ENCODE measurements at regions not wholly inside any gene's neighbourhood (a gene's known extent, or its start where the extent isn't known, plus 50 kb on each side); places are given as distances from the start of the nearest gene placed in this dataset.

DNA sequence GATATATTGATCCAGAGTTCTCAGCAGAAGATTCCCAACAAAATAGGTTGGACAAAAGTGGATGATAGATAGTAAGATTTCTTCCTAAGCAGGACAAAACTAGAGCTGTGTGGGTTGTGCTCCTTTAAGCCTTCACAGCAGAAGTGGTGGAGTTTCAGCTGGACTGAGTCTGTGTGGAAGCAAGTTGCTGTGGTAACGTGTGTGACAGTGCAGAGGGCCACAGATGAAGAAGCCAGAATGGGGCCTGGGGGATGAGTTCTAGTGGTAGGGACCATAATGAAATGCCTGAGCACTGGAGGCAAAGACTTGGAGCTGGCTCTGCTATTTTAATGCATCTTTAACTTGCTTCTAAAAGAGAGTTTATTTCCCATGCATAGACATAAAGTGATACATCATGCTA, 238.7 kb upstream of the POGK start:
- Histone ChIP-seq H3K27ac (ENCODE audit: extremely low read depth, low read depth, low read length) (no peak overlapping the region), H3K4me1 (ENCODE audit: control insufficient read depth, insufficient read depth, low read length) (no peaks in the 10 kb centered on the region), H3K36me3 (ENCODE audit: control insufficient read depth in 2 of 2, insufficient read depth in 1 of 2, low read length in 2 of 2) (no peaks in the 10 kb centered on the region), H3K9me3 (ENCODE audit: control insufficient read depth, insufficient read depth, low read depth, low read length) (no peaks in the 10 kb centered on the region), H3K4me3 (ENCODE audit: low read depth, low read length) (no peak overlapping the region)
- TF ChIP-seq, protein P1, sequence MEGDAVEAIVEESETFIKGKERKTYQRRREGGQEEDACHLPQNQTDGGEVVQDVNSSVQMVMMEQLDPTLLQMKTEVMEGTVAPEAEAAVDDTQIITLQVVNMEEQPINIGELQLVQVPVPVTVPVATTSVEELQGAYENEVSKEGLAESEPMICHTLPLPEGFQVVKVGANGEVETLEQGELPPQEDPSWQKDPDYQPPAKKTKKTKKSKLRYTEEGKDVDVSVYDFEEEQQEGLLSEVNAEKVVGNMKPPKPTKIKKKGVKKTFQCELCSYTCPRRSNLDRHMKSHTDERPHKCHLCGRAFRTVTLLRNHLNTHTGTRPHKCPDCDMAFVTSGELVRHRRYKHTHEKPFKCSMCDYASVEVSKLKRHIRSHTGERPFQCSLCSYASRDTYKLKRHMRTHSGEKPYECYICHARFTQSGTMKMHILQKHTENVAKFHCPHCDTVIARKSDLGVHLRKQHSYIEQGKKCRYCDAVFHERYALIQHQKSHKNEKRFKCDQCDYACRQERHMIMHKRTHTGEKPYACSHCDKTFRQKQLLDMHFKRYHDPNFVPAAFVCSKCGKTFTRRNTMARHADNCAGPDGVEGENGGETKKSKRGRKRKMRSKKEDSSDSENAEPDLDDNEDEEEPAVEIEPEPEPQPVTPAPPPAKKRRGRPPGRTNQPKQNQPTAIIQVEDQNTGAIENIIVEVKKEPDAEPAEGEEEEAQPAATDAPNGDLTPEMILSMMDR (tag by site-specific recombination; IDR thresholded peaks at IDR 0.05), result no peak
- TF ChIP-seq ZBTB1 (tag by site-specific recombination; IDR thresholded peaks at IDR 0.05) (no peak), ZNF623 (tag by site-specific recombination; IDR thresholded peaks at IDR 0.05) (no peak), ZNF19 (tag by site-specific recombination; IDR thresholded peaks at IDR 0.05; ENCODE audit: low read depth) (no peak), ZNF837 (tag by site-specific recombination; IDR thresholded peaks at IDR 0.05) (no peak), ZNF132 (tag by site-specific recombination; IDR thresholded peaks at IDR 0.05; ENCODE audit: borderline replicate concordance) (no peak), SALL2 (tag by site-specific recombination; IDR thresholded peaks at IDR 0.05; ENCODE audit: borderline replicate concordance) (no peak)
- TF ChIP-seq, protein P2, sequence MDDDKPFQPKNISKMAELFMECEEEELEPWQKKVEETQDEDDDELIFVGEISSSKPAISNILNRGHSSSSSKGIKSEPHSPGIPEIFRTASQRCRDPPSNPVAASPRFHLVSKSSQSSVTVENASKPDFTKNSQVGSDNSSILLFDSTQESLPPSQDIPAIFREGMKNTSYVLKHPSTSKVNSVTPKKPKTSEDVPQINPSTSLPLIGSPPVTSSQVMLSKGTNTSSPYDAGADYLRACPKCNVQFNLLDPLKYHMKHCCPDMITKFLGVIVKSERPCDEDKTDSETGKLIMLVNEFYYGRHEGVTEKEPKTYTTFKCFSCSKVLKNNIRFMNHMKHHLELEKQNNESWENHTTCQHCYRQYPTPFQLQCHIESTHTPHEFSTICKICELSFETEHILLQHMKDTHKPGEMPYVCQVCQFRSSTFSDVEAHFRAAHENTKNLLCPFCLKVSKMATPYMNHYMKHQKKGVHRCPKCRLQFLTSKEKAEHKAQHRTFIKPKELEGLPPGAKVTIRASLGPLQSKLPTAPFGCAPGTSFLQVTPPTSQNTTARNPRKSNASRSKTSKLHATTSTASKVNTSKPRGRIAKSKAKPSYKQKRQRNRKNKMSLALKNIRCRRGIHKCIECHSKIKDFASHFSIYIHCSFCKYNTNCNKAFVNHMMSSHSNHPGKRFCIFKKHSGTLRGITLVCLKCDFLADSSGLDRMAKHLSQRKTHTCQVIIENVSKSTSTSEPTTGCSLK (tag by site-specific recombination; IDR thresholded peaks at IDR 0.05), result no peak
- TF ChIP-seq, protein P3, sequence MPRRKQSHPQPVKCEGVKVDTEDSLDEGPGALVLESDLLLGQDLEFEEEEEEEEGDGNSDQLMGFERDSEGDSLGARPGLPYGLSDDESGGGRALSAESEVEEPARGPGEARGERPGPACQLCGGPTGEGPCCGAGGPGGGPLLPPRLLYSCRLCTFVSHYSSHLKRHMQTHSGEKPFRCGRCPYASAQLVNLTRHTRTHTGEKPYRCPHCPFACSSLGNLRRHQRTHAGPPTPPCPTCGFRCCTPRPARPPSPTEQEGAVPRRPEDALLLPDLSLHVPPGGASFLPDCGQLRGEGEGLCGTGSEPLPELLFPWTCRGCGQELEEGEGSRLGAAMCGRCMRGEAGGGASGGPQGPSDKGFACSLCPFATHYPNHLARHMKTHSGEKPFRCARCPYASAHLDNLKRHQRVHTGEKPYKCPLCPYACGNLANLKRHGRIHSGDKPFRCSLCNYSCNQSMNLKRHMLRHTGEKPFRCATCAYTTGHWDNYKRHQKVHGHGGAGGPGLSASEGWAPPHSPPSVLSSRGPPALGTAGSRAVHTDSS (tag by site-specific recombination; IDR thresholded peaks at IDR 0.05), result no peak
- TF ChIP-seq, protein P4, sequence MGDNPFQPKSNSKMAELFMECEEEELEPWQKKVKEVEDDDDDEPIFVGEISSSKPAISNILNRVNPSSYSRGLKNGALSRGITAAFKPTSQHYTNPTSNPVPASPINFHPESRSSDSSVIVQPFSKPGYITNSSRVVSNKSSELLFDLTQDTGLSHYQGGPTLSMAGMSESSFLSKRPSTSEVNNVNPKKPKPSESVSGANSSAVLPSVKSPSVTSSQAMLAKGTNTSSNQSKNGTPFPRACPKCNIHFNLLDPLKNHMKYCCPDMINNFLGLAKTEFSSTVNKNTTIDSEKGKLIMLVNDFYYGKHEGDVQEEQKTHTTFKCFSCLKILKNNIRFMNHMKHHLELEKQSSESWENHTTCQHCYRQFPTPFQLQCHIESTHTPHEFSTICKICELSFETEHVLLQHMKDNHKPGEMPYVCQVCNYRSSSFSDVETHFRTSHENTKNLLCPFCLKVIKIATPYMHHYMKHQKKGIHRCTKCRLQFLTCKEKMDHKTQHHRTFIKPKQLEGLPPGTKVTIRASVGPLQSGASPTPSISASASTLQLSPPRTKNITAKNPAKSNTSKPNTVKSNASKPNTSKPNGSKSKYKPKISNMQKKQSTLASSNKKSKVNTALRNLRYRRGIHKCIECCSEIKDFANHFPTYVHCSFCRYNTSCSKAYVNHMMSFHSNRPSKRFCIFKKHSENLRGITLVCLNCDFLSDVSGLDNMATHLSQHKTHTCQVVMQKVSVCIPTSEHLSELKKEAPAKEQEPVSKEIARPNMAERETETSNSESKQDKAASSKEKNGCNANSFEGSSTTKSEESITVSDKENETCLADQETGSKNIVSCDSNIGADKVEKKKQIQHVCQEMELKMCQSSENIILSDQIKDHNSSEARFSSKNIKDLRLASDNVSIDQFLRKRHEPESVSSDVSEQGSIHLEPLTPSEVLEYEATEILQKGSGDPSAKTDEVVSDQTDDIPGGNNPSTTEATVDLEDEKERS (tag by site-specific recombination; IDR thresholded peaks at IDR 0.05), result no peak
- TF ChIP-seq, protein P5, sequence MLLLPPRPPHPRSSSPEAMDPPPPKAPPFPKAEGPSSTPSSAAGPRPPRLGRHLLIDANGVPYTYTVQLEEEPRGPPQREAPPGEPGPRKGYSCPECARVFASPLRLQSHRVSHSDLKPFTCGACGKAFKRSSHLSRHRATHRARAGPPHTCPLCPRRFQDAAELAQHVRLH (tag by site-specific recombination; IDR thresholded peaks at IDR 0.05), result no peak
- POLR2A ChIA-PET, result interaction anchor here (0.6 kb wide), 1 partner anchor 619 kb away, joined by 3 read pairs; no protein-coding TSS in a partner anchor
- CTCF ChIA-PET, result no interaction called here

DNA sequence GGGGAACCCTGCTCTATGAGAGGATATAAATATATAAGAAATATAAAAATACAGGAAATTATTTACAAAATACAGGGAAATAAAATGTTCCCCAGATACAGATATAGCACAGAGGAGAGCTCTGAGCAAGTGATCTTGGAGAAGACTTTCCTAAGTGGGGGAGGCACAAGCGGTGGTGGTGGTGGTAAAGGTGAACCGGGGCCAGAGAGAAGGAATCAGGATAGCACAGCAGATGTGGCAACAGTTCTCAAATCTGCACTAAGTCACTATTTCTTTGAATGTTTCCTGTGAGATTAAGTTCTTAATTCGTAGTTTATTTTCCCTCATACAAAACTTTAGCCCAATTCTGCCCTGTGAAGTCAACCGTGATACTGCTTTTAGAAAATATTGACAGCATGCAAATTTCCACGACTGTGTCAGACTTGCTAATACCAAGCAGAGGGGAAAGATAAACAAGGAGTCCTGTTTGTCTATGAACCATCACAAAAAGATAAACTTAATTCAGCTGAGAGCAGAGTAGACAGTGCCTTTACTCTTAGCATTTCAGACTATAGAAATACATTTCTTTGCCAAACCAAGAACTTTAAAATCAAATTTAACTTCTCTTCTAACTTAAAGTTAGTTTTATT, 237.5 kb upstream of the POGK start:
- POLR2A ChIA-PET, result no interaction called here
- CTCF ChIA-PET, result no interaction called here
- H3K9me3 ChIP-seq (ENCODE audit: control insufficient read depth, insufficient read depth, low read depth, low read length), result no peaks in the 10 kb centered on the region
- no peaks in the 10 kb centered on the region for H3K4me1 ChIP-seq (ENCODE audit: control insufficient read depth, insufficient read depth, low read length)
- no peaks in the 10 kb centered on the region for H3K36me3 ChIP-seq (ENCODE audit: control insufficient read depth in 2 of 2, insufficient read depth in 1 of 2, low read length in 2 of 2)
- no peak overlapping the region for H3K27ac ChIP-seq (ENCODE audit: extremely low read depth, low read depth, low read length)
- H3K4me3 ChIP-seq (ENCODE audit: low read depth, low read length), result no peak overlapping the region
- no peak for TF ChIP-seq ZNF707 (tag by site-specific recombination; IDR thresholded peaks at IDR 0.05)
- TF ChIP-seq BCL11A (tag by site-specific recombination; IDR thresholded peaks at IDR 0.05; ENCODE audit: low read depth), result no peak
- no peak for TF ChIP-seq ZNF623 (tag by site-specific recombination; IDR thresholded peaks at IDR 0.05)
- TF ChIP-seq, protein P6, sequence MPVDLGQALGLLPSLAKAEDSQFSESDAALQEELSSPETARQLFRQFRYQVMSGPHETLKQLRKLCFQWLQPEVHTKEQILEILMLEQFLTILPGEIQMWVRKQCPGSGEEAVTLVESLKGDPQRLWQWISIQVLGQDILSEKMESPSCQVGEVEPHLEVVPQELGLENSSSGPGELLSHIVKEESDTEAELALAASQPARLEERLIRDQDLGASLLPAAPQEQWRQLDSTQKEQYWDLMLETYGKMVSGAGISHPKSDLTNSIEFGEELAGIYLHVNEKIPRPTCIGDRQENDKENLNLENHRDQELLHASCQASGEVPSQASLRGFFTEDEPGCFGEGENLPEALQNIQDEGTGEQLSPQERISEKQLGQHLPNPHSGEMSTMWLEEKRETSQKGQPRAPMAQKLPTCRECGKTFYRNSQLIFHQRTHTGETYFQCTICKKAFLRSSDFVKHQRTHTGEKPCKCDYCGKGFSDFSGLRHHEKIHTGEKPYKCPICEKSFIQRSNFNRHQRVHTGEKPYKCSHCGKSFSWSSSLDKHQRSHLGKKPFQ (tag by site-specific recombination; IDR thresholded peaks at IDR 0.05), result no peak
- TF ChIP-seq, protein P7, sequence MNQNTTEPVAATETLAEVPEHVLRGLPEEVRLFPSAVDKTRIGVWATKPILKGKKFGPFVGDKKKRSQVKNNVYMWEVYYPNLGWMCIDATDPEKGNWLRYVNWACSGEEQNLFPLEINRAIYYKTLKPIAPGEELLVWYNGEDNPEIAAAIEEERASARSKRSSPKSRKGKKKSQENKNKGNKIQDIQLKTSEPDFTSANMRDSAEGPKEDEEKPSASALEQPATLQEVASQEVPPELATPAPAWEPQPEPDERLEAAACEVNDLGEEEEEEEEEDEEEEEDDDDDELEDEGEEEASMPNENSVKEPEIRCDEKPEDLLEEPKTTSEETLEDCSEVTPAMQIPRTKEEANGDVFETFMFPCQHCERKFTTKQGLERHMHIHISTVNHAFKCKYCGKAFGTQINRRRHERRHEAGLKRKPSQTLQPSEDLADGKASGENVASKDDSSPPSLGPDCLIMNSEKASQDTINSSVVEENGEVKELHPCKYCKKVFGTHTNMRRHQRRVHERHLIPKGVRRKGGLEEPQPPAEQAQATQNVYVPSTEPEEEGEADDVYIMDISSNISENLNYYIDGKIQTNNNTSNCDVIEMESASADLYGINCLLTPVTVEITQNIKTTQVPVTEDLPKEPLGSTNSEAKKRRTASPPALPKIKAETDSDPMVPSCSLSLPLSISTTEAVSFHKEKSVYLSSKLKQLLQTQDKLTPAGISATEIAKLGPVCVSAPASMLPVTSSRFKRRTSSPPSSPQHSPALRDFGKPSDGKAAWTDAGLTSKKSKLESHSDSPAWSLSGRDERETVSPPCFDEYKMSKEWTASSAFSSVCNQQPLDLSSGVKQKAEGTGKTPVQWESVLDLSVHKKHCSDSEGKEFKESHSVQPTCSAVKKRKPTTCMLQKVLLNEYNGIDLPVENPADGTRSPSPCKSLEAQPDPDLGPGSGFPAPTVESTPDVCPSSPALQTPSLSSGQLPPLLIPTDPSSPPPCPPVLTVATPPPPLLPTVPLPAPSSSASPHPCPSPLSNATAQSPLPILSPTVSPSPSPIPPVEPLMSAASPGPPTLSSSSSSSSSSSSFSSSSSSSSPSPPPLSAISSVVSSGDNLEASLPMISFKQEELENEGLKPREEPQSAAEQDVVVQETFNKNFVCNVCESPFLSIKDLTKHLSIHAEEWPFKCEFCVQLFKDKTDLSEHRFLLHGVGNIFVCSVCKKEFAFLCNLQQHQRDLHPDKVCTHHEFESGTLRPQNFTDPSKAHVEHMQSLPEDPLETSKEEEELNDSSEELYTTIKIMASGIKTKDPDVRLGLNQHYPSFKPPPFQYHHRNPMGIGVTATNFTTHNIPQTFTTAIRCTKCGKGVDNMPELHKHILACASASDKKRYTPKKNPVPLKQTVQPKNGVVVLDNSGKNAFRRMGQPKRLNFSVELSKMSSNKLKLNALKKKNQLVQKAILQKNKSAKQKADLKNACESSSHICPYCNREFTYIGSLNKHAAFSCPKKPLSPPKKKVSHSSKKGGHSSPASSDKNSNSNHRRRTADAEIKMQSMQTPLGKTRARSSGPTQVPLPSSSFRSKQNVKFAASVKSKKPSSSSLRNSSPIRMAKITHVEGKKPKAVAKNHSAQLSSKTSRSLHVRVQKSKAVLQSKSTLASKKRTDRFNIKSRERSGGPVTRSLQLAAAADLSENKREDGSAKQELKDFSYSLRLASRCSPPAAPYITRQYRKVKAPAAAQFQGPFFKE (tag by site-specific recombination; IDR thresholded peaks at IDR 0.05; ENCODE audit: borderline replicate concordance), result no peak
- TF ChIP-seq ZNF791 (tag by site-specific recombination; IDR thresholded peaks at IDR 0.05), result no peak
